CD4-positive, alpha-beta memory T cell (primary cell): ENCODE measurements at regions not wholly inside any gene's neighbourhood (a gene's known extent, or its start where the extent isn't known, plus 50 kb on each side); places are given as distances from the start of the nearest gene placed in this dataset.

ENCODE experiments used
- CTCF ChIA-PET: fragments of 350-600 bp; sonication (Branson Sonifier 250); formaldehyde crosslinking; loops from one replicate; lab custom pipeline; 2021; ENCODE audit warnings: inconsistent platforms; ENCODE audit not compliant: partially characterized antibody; lab: Charles Lee
- POLR2A ChIA-PET: fragments of 350-600 bp; sonication (Branson Sonifier 250); formaldehyde crosslinking; loops from one replicate; lab custom pipeline; 2021; ENCODE audit not compliant: partially characterized antibody; lab: Charles Lee
- DNase-seq, 5 donors: peaks; one replicate each; pipeline versions ENCODE4 v3.0.0 to v3.0.0-alpha.2; 2020 to 2022; ENCODE audit warnings: mixed read lengths in 1 of 5
- H3K27ac ChIP-seq: one replicate; pipeline ENCODE4 v1.7.0; 2013; ENCODE audit warnings: low read depth, low read length
- H3K27me3 ChIP-seq: 2 replicates; pipeline ENCODE4 v1.7.0; 2013; ENCODE audit warnings: mild to moderate bottlenecking, low read length, moderate library complexity; ENCODE audit not compliant: insufficient read depth
- H3K36me3 ChIP-seq: 2 replicates; pipeline ENCODE4 v1.7.0; 2013; ENCODE audit warnings: mild to moderate bottlenecking, low read length, moderate library complexity; ENCODE audit not compliant: insufficient read depth
- H3K4me1 ChIP-seq: 2 replicates; pipeline ENCODE4 v1.7.0; 2013; ENCODE audit warnings: mild to moderate bottlenecking, low read length, moderate library complexity; ENCODE audit not compliant: insufficient read depth
- H3K4me3 ChIP-seq, 2 donors: one replicate each; pipeline ENCODE4 v1.7.0; 2013; ENCODE audit warnings: low read length in 2 of 2, mild to moderate bottlenecking in 1 of 2
- H3K9me3 ChIP-seq, 2 donors: one replicate each; pipeline ENCODE4 v1.7.0; 2013; ENCODE audit warnings: low read length in 2 of 2, control low read depth in 1 of 2; ENCODE audit not compliant: control insufficient read depth in 1 of 2
- H3K27ac Mint-ChIP-seq, 7 donors: one replicate each; pipeline ENCODE4 v1.8.0; 2020 to 2021; ENCODE audit warnings: mixed read lengths in 7 of 7, mild to moderate bottlenecking in 6 of 7, inconsistent platforms in 3 of 7, moderate library complexity in 3 of 7
- H3K27me3 Mint-ChIP-seq, 2 donors: one replicate each; pipeline ENCODE4 v1.8.0; 2020 to 2021; ENCODE audit warnings: mixed read lengths in 2 of 2
- H3K36me3 Mint-ChIP-seq, 2 donors: one replicate each; pipeline ENCODE4 v1.8.0; 2020 to 2021; ENCODE audit warnings: mixed read lengths in 2 of 2, inconsistent platforms in 1 of 2, mild to moderate bottlenecking in 1 of 2
- H3K4me1 Mint-ChIP-seq, 4 donors: one replicate each; pipeline ENCODE4 v1.8.0; 2020 to 2021; ENCODE audit warnings: mixed read lengths in 4 of 4, mild to moderate bottlenecking in 1 of 4
- H3K4me3 Mint-ChIP-seq, 8 donors: one replicate each; pipeline ENCODE4 v1.8.0; 2020 to 2021; ENCODE audit warnings: mixed read lengths in 8 of 8, mild to moderate bottlenecking in 7 of 8, moderate library complexity in 6 of 8, inconsistent platforms in 3 of 8
- H3K9me3 Mint-ChIP-seq, 8 donors: one replicate each; pipeline ENCODE4 v1.8.0; 2020 to 2021; ENCODE audit warnings: mixed read lengths in 8 of 8, mild to moderate bottlenecking in 5 of 8, inconsistent platforms in 3 of 8, moderate library complexity in 1 of 8
- intact Hi-C: fragments of 100-400 bp; cut with micrococcal nuclease; formaldehyde crosslinking; loops from one replicate; pipeline ENCODE4 v1.15.1; 2023

GRCh38 chr18:34097312-34097711 is 127.4 kb downstream of the NOL4 start:
- Mint-ChIP-seq H3K27me3 (no peaks in the 10 kb centered on the region), H3K4me1 (no peaks in the 10 kb centered on the region), H3K4me3 (no peak overlapping the region), H3K27ac (no peak overlapping the region), H3K9me3 (peaks cover 0 to 5% (median 1%) of the 10 kb centered on the region in 8 donors), H3K36me3 (no peaks in the 10 kb centered on the region)
- ChIA-PET CTCF (no interaction called here), POLR2A (no interaction called here)
- Histone ChIP-seq H3K27ac (no peak overlapping the region), H3K9me3 (no peaks in the 10 kb centered on the region), H3K4me3 (no peak overlapping the region), H3K36me3 (no peaks in the 10 kb centered on the region), H3K27me3 (no peaks in the 10 kb centered on the region), H3K4me1 (no peaks in the 10 kb centered on the region)
- no peak for DNase-seq
- intact Hi-C loops: no loop called here

DNA sequence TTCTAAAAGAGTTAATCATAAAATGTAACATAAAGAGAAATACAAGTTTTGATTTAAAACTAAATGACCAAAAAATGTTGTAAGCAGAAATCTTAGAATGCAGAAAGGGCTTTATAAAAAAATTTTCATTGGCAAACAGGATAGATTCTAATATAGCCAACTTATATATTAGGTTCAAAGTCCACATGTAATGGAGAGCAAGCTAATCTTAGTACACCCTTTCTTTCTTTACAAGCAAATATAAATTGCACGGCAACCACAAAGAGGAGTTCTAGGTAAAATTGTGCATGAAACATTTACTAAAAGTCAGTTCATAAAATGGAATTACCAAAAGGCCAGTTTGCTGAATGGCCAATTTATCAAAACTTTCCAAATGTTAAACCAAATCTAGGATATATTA is 130.6 kb downstream of the NOL4 start:
- H3K36me3 Mint-ChIP-seq: no peaks in the 10 kb centered on the region
- Histone ChIP-seq H3K4me3 (no peak overlapping the region), H3K27me3 (no peaks in the 10 kb centered on the region), H3K36me3 (no peaks in the 10 kb centered on the region), H3K27ac (no peak overlapping the region), H3K9me3 (no peaks in the 10 kb centered on the region), H3K4me1 (no peaks in the 10 kb centered on the region)
- POLR2A ChIA-PET: no interaction called here
- H3K4me3 Mint-ChIP-seq: no peak overlapping the region
- H3K27me3 Mint-ChIP-seq: no peaks in the 10 kb centered on the region
- intact Hi-C loops: no loop called here
- H3K4me1 Mint-ChIP-seq: no peaks in the 10 kb centered on the region
- no peak overlapping the region for H3K27ac Mint-ChIP-seq
- no peak for DNase-seq
- CTCF ChIA-PET: no interaction called here
- peaks cover 0 to 14% (median 4%) of the 10 kb centered on the region in 8 donors for H3K9me3 Mint-ChIP-seq

- Histone ChIP-seq H3K36me3 (no peaks in the 10 kb centered on the region), H3K4me1 (no peaks in the 10 kb centered on the region), H3K27me3 (no peaks in the 10 kb centered on the region), H3K27ac (no peak overlapping the region), H3K9me3 (no peaks in the 10 kb centered on the region), H3K4me3 (no peak overlapping the region)
- H3K4me1 Mint-ChIP-seq: no peaks in the 10 kb centered on the region
- intact Hi-C loops: no loop called here
- DNase-seq: no peak
- H3K27me3 Mint-ChIP-seq: no peaks in the 10 kb centered on the region
- H3K36me3 Mint-ChIP-seq: no peaks in the 10 kb centered on the region
- H3K4me3 Mint-ChIP-seq: no peak overlapping the region
- no peak overlapping the region for H3K27ac Mint-ChIP-seq
- peaks cover 0 to 11% (median 4%) of the 10 kb centered on the region in 8 donors for H3K9me3 Mint-ChIP-seq
- ChIA-PET CTCF (no interaction called here), POLR2A (no interaction called here)
Observed at GRCh38 chr18:34092796-34093195, 131.9 kb downstream of the NOL4 start.

GRCh38 chr18:34086370-34086769 is 138.3 kb downstream of the NOL4 start:
- DNase-seq: no peak
- no peak overlapping the region for H3K4me3 Mint-ChIP-seq
- POLR2A ChIA-PET: no interaction called here
- H3K9me3 Mint-ChIP-seq: peaks cover 0 to 14% (median 4%) of the 10 kb centered on the region in 8 donors
- Histone ChIP-seq H3K4me1 (no peaks in the 10 kb centered on the region), H3K27ac (no peak overlapping the region), H3K27me3 (no peaks in the 10 kb centered on the region), H3K36me3 (no peaks in the 10 kb centered on the region), H3K4me3 (no peak overlapping the region), H3K9me3 (no peaks in the 10 kb centered on the region)
- H3K36me3 Mint-ChIP-seq: no peaks in the 10 kb centered on the region
- intact Hi-C loops: no loop called here
- H3K4me1 Mint-ChIP-seq: no peaks in the 10 kb centered on the region
- no peaks in the 10 kb centered on the region for H3K27me3 Mint-ChIP-seq
- no peak overlapping the region for H3K27ac Mint-ChIP-seq
- CTCF ChIA-PET: no interaction called here

DNA sequence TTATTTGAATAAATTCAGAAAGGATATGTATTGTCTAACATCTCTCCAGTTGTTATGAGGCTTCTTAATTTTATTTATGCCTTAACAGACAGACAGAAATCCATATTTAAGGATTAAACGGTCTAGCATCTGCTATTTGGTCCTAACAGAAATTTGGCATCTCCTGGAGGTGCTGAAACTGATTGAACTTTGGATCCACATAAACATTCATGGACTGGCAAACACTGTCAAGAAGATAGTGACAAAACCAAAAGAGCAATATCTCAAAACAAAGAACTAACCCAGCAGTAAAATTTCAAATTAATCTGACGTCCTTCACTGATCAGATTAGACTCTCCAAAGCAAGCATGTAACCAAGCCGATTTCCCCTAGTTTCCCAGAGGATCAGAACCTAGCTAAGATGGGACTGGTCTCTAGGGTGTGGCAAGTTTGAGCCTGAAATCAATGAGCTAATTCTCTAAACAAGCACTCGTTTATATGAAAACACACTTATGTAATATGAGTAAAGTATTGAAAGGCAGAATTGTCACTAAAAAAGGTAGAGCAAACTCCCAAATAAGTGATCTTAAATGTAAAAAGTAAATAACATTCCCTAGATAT is 139.5 kb downstream of the NOL4 start:
- Histone ChIP-seq H3K4me3 (no peak overlapping the region), H3K4me1 (no peaks in the 10 kb centered on the region), H3K27me3 (no peaks in the 10 kb centered on the region), H3K9me3 (no peaks in the 10 kb centered on the region), H3K27ac (no peak overlapping the region), H3K36me3 (no peaks in the 10 kb centered on the region)
- no peaks in the 10 kb centered on the region for H3K36me3 Mint-ChIP-seq
- peaks cover 0 to 11% (median 3%) of the 10 kb centered on the region in 8 donors for H3K9me3 Mint-ChIP-seq
- H3K4me1 Mint-ChIP-seq: no peaks in the 10 kb centered on the region
- no peaks in the 10 kb centered on the region for H3K27me3 Mint-ChIP-seq
- ChIA-PET CTCF (no interaction called here), POLR2A (no interaction called here)
- intact Hi-C loops: no loop called here
- DNase-seq: no peak
- no peak overlapping the region for H3K27ac Mint-ChIP-seq
- no peak overlapping the region for H3K4me3 Mint-ChIP-seq

GRCh38 chr18:34084635-34085034 is 140.1 kb downstream of the NOL4 start:
- Mint-ChIP-seq H3K4me1 (no peaks in the 10 kb centered on the region), H3K9me3 (peaks cover 0 to 7% (median 4%) of the 10 kb centered on the region in 8 donors), H3K36me3 (no peaks in the 10 kb centered on the region), H3K27ac (no peak overlapping the region), H3K27me3 (no peaks in the 10 kb centered on the region), H3K4me3 (no peak overlapping the region)
- no peaks in the 10 kb centered on the region for H3K36me3 ChIP-seq
- H3K4me3 ChIP-seq: no peak overlapping the region
- no peaks in the 10 kb centered on the region for H3K9me3 ChIP-seq
- no peak overlapping the region for H3K27ac ChIP-seq
- ChIA-PET CTCF (no interaction called here), POLR2A (no interaction called here)
- no peaks in the 10 kb centered on the region for H3K27me3 ChIP-seq
- intact Hi-C loops: no loop called here
- H3K4me1 ChIP-seq: no peaks in the 10 kb centered on the region
- DNase-seq: no peak

- Mint-ChIP-seq H3K36me3 (no peaks in the 10 kb centered on the region), H3K9me3 (peaks cover 0 to 8% (median 4%) of the 10 kb centered on the region in 8 donors), H3K4me3 (no peak overlapping the region), H3K27ac (no peak overlapping the region), H3K27me3 (no peaks in the 10 kb centered on the region), H3K4me1 (no peaks in the 10 kb centered on the region)
- Histone ChIP-seq H3K27ac (no peak overlapping the region), H3K36me3 (no peaks in the 10 kb centered on the region), H3K27me3 (no peaks in the 10 kb centered on the region), H3K9me3 (no peaks in the 10 kb centered on the region), H3K4me3 (no peak overlapping the region), H3K4me1 (no peaks in the 10 kb centered on the region)
- intact Hi-C loops: no loop called here
- ChIA-PET CTCF (no interaction called here), POLR2A (no interaction called here)
- no peak for DNase-seq
Observed at GRCh38 chr18:34083910-34084535, 140.7 kb downstream of the NOL4 start.
